NB4 (cell line): ENCODE measurements at regions not wholly inside any gene's neighbourhood (a gene's known extent, or its start where the extent isn't known, plus 50 kb on each side); places are given as distances from the start of the nearest gene placed in this dataset.

ENCODE experiments used
- MAX ChIP-seq: IDR thresholded peaks from 2 replicates; pipeline ENCODE4 v1.6.1; 2011; ENCODE audit warnings: low read depth, low read length
- POLR2A ChIP-seq: IDR thresholded peaks from 2 replicates; pipeline ENCODE4 v1.6.1; 2011; ENCODE audit warnings: mild to moderate bottlenecking; ENCODE audit not compliant: insufficient read length; ENCODE audit errors: extremely low read depth
- TF ChIP-seq, protein P1 (sequence below): IDR thresholded peaks from one replicate; pipeline ENCODE4 v1.5.1; 2012; ENCODE audit warnings: low read depth, low read length

DNA sequence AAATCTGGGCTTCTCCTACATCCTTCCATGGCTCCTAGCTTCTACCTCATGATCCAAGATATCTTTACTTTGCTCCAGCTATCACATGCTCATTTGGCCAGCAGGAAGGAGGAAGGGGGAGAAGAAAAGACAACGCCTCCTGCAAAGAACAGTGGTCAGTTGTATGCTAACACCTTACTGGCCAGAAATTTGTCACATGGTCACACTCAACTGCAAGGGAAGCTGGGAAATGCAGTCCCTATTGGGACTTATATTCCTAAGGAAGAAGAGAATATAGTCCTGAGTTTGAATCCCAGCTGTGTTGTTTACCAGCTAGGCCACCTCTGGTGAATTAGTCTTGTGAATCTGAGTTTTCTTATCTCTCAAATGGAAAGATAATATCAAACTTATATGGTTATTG is 272.0 kb downstream of the BLID start:
- TF ChIP-seq, protein P1, sequence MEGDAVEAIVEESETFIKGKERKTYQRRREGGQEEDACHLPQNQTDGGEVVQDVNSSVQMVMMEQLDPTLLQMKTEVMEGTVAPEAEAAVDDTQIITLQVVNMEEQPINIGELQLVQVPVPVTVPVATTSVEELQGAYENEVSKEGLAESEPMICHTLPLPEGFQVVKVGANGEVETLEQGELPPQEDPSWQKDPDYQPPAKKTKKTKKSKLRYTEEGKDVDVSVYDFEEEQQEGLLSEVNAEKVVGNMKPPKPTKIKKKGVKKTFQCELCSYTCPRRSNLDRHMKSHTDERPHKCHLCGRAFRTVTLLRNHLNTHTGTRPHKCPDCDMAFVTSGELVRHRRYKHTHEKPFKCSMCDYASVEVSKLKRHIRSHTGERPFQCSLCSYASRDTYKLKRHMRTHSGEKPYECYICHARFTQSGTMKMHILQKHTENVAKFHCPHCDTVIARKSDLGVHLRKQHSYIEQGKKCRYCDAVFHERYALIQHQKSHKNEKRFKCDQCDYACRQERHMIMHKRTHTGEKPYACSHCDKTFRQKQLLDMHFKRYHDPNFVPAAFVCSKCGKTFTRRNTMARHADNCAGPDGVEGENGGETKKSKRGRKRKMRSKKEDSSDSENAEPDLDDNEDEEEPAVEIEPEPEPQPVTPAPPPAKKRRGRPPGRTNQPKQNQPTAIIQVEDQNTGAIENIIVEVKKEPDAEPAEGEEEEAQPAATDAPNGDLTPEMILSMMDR: no peak
- TF ChIP-seq POLR2A: no peak
- no peak for TF ChIP-seq MAX
